ENCODE measurements at regions not wholly inside any gene's neighbourhood (a gene's known extent, or its start where the extent isn't known, plus 50 kb on each side); places are given as distances from the start of the nearest gene placed in this dataset.

- H3K9me3 Mint-ChIP-seq, result peaks cover 0 to 2% (median 0%) of the 10 kb centered on the region in 7 donors
- peaks cover 10% of the 10 kb centered on the region for H3K4me1 Mint-ChIP-seq
- Histone ChIP-seq H3K9ac (ENCODE audit: insufficient read depth, low read length, poor library complexity, severe bottlenecking) (no peak overlapping the region), H3K9me3 (replicated peaks in 1 of 2; ENCODE audit: control insufficient read depth in 1 of 2, insufficient read depth in 1 of 2, low read length in 2 of 2) (no peaks in the 10 kb centered on the region), H2AFZ (ENCODE audit: insufficient read depth, low read depth, low read length, poor library complexity, severe bottlenecking) (no peak overlapping the region), H3K79me2 (ENCODE audit: insufficient read depth, low read length) (no peaks in the 10 kb centered on the region), H3K4me2 (replicated peaks; ENCODE audit: extremely low read depth, low read length, poor library complexity, severe bottlenecking) (no peak overlapping the region), H3K27me3 (ENCODE audit: control insufficient read depth in 2 of 2, insufficient read depth in 2 of 2, low read length in 2 of 2) (no peaks in the 10 kb centered on the region), H3K4me1 (ENCODE audit: control insufficient read depth in 1 of 2, insufficient read depth in 2 of 2, low read length in 2 of 2) (no peaks in the 10 kb centered on the region), H3K36me3 (replicated peaks in 1 of 2; ENCODE audit: control insufficient read depth in 1 of 2, insufficient read depth in 2 of 2, low read length in 2 of 2) (no peaks in the 10 kb centered on the region), H3K4me3 (replicated peaks in 1 of 3; ENCODE audit: low read depth in 2 of 3, low read length in 3 of 3) (no peak overlapping the region), H4K20me1 (ENCODE audit: insufficient read depth, low read length) (no peaks in the 10 kb centered on the region), H3K27ac (ENCODE audit: low read depth in 1 of 2, low read length in 2 of 2) (no peak overlapping the region)
- H3K27me3 Mint-ChIP-seq (ENCODE audit: low read depth in 3 of 3), result peaks cover 0 to 2% (median 0%) of the 10 kb centered on the region in 3 donors
- intact Hi-C loops (cut with micrococcal nuclease), result loop anchor here in 1 of 2 donors (10.0 kb wide), 2 partner anchors 117 to 387 kb away; no protein-coding TSS in a partner anchor
- no peaks in the 10 kb centered on the region for H3K36me3 Mint-ChIP-seq
- no peak for TF ChIP-seq CTCF (IDR thresholded peaks at IDR 0.05)
- no peak overlapping the region for H3K27ac Mint-ChIP-seq
- WGBS (ENCODE audit: insufficient coverage), result no CpG with 5 or more reads among the region's 1 CpG
- DNase-seq, result no peak
- H3K4me3 Mint-ChIP-seq, result no peak overlapping the region
Measured at GRCh38 chr6:56751604-56752003, 108.9 kb upstream of the DST start.

GRCh38 chr6:56750686-56751085 is 108.0 kb upstream of the DST start:
- Mint-ChIP-seq H3K36me3 (no peaks in the 10 kb centered on the region), H3K9me3 (peaks cover 0 to 2% (median 0%) of the 10 kb centered on the region in 7 donors), H3K4me1 (peaks cover 3% of the 10 kb centered on the region), H3K4me3 (no peak overlapping the region), H3K27me3 (ENCODE audit: low read depth in 3 of 3) (peaks cover 0 to 2% (median 0%) of the 10 kb centered on the region in 3 donors), H3K27ac (no peak overlapping the region)
- DNase-seq, result no peak
- Histone ChIP-seq H3K4me2 (replicated peaks; ENCODE audit: extremely low read depth, low read length, poor library complexity, severe bottlenecking) (no peak overlapping the region), H4K20me1 (ENCODE audit: insufficient read depth, low read length) (no peaks in the 10 kb centered on the region), H3K27ac (ENCODE audit: low read depth in 1 of 2, low read length in 2 of 2) (no peak overlapping the region), H3K4me1 (ENCODE audit: control insufficient read depth in 1 of 2, insufficient read depth in 2 of 2, low read length in 2 of 2) (no peaks in the 10 kb centered on the region), H3K4me3 (replicated peaks in 1 of 3; ENCODE audit: low read depth in 2 of 3, low read length in 3 of 3) (no peak overlapping the region), H3K79me2 (ENCODE audit: insufficient read depth, low read length) (no peaks in the 10 kb centered on the region), H3K27me3 (ENCODE audit: control insufficient read depth in 2 of 2, insufficient read depth in 2 of 2, low read length in 2 of 2) (no peaks in the 10 kb centered on the region), H3K9ac (ENCODE audit: insufficient read depth, low read length, poor library complexity, severe bottlenecking) (no peak overlapping the region), H3K36me3 (replicated peaks in 1 of 2; ENCODE audit: control insufficient read depth in 1 of 2, insufficient read depth in 2 of 2, low read length in 2 of 2) (no peaks in the 10 kb centered on the region), H3K9me3 (replicated peaks in 1 of 2; ENCODE audit: control insufficient read depth in 1 of 2, insufficient read depth in 1 of 2, low read length in 2 of 2) (no peaks in the 10 kb centered on the region), H2AFZ (ENCODE audit: insufficient read depth, low read depth, low read length, poor library complexity, severe bottlenecking) (no peak overlapping the region)
- intact Hi-C loops (cut with micrococcal nuclease), result loop anchor here in 1 of 2 donors (10.0 kb wide), 2 partner anchors 116 to 386 kb away; no protein-coding TSS in a partner anchor
- TF ChIP-seq CTCF (IDR thresholded peaks at IDR 0.05), result no peak
